GM21723 (cell line): ENCODE measurements at regions not wholly inside any gene's neighbourhood (a gene's known extent, or its start where the extent isn't known, plus 50 kb on each side); places are given as distances from the start of the nearest gene placed in this dataset.
"Not testable (repeated sequence)": the region's sequence is repeated elsewhere in the genome, so short reads cannot be mapped to it uniquely, and the experiment has no call there.

Source experiments
- ATAC-seq: cut with Tn5 transposase; IDR thresholded peaks from one replicate; pipeline ENCODE4 v1.9.1; 2021; ENCODE audit warnings: mild to moderate bottlenecking, moderate library complexity; ENCODE audit not compliant: unreplicated experiment

DNA sequence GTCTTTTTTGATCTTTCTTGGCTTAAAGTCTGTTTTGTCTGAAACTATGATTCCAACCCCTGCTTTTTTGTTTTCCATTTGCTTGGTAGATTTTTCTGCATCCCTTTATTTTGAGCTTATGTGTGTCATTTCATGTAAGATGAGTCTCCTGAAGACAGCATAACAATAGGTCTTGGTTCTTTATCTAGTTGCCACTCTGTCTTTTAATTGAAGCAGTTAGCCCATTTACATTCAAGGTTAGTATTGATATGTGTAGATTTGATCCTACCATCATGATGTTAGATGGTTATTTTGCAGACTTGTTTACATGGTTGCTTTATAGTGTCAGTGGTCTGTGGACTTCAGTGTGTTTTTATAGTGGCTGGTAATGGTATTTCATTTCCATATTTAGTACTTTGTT is 1678.9 kb downstream of the PCDH9 start:
- ATAC-seq, result no peak

GRCh38 chr13:65540175-65540574 is 1690.0 kb downstream of the PCDH9 start:
- ATAC-seq, result no peak

- ATAC-seq, result no peak
Observed at GRCh38 chr13:65535370-65535769, 1694.8 kb downstream of the PCDH9 start.

- no peak for ATAC-seq
Observed at GRCh38 chr13:65532231-65532630, 1697.9 kb downstream of the PCDH9 start.

DNA sequence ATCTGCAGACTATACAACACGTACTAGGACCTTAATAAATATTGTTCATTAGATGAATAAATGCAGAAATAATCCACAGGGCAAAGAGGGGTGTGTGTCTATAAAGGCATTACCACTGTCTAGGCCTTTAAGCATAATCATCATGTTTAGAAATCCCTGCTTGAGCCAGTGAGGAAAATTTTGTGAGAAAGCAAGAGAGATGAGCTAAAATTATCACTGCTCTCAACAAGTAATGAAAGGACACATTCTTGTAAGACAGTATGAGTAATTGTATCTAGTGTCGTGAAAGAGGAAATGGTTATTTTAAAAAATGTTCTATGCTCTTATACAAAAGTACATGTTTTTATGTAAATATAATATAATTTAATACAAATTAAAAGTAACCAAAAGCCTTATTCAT is 1699.4 kb downstream of the PCDH9 start:
- no peak for ATAC-seq

GRCh38 chr13:65529541-65529940 is 1700.6 kb downstream of the PCDH9 start:
- no peak for ATAC-seq

GRCh38 chr13:65508745-65509144 is 1721.4 kb downstream of the PCDH9 start:
- ATAC-seq, result no peak

DNA sequence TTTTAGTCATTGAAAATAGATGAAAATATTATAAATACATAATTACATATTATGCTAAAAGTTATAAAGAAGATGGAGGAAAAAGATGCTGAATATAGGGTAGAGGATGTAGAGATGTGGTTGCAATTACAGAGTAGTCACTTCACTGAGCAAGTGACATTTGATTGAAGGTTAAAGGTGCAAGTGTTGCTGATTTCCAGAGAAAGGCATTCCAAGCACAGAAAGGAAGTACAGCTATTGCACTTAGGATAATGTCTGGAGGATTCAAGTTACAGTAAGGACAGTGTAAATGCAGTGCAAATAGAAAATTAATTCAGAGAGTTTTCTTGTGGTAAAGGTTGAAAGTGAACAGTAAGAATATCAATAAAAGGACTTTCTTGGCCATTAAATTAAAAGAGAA is 1721.8 kb downstream of the PCDH9 start:
- ATAC-seq, result no peak

GRCh38 chr13:65505941-65506340 is 1724.2 kb downstream of the PCDH9 start:
- no peak for ATAC-seq

GRCh38 chr13:65504213-65504612 is 1725.9 kb downstream of the PCDH9 start:
- ATAC-seq, result no peak

- no peak for ATAC-seq
Observed at GRCh38 chr13:65500481-65500880, 1729.7 kb downstream of the PCDH9 start.

DNA sequence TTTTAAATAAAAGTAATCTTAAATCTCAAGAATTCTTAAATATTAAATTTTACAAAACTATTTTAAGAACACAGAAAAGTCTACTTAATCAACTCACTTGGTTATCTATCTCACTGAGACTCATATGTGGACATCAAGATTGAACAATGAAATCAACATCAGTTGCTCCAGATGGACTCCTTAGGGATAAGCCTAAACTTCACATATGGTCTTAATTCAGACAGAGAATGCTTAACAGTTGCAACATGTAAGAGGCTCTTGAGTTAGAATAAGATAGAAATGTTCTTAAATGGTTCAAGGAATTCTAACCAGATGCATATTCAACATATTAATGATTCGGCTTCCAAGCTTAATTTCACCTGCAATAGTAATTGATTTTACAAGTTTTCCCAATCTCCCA is 1730.9 kb downstream of the PCDH9 start:
- no peak for ATAC-seq

DNA sequence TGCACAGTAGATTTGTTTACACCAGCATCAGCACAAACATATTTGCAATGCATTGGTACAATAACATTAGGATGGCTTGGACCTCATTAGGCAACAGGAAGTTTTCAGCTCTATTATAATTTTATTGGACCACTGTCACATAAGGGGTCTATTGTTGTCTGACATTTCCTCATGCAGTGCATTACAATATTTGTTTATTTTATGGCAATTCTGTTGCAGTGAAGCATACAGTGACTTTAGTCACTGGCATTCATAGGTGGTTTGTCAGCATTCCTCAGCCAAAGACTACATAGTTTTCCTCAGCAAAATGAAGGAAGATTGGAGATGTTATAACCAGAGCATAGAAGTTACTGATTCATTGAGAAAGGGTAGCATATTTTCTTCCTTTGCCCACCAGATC is 1732.9 kb downstream of the PCDH9 start:
- ATAC-seq, result no peak

DNA sequence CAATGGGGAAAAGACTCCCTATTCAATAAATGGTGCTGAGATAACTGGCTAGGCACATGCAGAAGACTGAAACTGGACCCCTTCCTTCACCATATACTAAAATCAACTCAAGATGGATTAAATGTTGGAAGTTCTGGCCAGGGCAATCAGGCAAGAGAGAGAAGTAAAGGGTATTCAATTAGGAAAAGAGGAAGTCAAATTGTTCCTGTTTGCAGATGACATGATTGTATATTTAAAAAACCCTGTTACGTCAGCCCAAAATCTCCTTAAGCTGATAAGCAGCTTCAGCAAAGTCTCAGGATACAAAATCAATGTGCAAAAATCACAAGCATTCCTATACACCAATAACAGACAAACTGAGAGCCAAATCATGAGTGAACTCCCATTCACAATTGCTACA is 1739.4 kb downstream of the PCDH9 start:
- not testable (repeated sequence) for ATAC-seq

DNA sequence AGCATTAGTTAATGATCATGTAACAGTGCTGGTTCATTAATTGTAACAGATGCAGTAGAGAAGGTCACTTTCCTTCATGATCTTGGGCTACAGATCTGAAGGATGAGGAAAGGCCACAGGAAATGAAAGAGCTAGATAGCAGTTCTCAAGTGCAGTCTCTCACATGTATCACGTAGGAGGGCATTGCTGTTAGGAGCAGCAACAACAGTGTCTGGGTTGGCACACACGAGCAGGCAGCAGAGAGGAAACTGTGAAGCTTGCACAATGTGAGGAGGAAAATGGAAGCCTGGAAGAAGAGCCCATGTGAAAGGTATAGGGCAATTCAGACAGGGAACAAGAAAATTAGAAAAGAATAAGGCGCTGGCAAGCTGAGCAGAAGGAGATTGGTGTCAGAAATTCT is 1741.5 kb downstream of the PCDH9 start:
- ATAC-seq, result no peak

DNA sequence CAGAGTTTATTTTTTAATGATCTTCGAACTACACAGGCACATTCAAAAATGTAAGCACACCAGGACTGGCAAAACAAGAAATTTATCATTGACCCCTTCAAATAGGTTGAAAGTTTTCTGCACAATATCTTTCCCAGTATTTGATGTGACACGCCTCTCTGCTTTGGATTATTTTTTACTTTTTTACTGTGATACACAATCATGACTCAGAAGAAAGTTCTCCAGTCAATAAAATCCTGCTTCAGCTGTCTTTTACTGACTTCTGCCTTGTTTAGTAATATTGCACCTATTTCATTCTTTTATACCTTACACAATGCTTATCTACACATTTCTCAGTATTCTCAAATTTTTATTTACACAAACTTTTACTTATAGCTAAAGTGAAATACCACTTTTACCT is 1750.4 kb downstream of the PCDH9 start:
- no peak for ATAC-seq

GRCh38 chr13:65473196-65473595 is 1756.9 kb downstream of the PCDH9 start:
- no peak for ATAC-seq

- ATAC-seq, result no peak
Observed at GRCh38 chr13:65472336-65472735, 1757.8 kb downstream of the PCDH9 start.

- no peak for ATAC-seq
Observed at GRCh38 chr13:65470781-65471180, 1759.4 kb downstream of the PCDH9 start.

DNA sequence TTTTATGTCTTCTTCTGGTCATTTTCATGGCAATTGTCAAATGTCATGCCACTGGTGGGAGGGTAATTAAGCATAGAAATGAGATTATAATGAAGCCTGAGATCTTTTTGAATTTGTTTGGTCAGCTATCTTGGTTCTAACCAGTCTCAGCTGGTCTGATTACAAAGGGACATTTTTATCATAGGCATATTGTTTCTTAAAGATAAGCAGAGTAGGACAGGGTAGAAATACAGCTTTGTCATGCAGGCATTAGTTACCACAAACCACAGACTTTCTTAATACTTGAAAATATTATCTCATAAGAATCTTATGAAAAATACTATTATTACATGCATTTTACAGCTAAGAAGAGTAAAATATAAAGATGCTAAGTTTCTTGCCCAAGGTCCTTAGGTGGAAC is 1761.5 kb downstream of the PCDH9 start:
- ATAC-seq, result no peak

- no peak for ATAC-seq
Observed at GRCh38 chr13:65461590-65461989, 1768.5 kb downstream of the PCDH9 start.

DNA sequence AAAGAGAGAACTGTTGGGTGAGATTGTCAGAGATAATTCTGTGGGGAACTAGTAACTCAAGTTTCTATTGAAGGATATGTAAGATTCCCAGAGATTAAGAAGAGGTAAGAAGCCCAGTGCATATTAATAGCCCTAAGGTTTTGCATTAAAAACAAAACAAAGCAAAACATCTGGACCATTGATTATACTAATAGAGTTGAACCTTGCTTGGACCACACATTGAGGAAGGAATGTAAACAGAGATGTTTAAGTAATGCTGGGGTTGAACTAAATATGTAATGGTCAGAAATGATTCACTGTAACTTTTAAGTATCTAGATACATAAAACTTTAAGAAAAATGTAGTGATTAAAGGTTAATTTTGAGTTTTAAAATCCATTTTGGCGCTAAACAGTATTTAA is 1770.0 kb downstream of the PCDH9 start:
- ATAC-seq, result no peak

- no peak for ATAC-seq
Observed at GRCh38 chr13:65456150-65456912, 1773.8 kb downstream of the PCDH9 start.
